ENCODE measurements at regions not wholly inside any gene's neighbourhood (a gene's known extent, or its start where the extent isn't known, plus 50 kb on each side); places are given as distances from the start of the nearest gene placed in this dataset.

DNA sequence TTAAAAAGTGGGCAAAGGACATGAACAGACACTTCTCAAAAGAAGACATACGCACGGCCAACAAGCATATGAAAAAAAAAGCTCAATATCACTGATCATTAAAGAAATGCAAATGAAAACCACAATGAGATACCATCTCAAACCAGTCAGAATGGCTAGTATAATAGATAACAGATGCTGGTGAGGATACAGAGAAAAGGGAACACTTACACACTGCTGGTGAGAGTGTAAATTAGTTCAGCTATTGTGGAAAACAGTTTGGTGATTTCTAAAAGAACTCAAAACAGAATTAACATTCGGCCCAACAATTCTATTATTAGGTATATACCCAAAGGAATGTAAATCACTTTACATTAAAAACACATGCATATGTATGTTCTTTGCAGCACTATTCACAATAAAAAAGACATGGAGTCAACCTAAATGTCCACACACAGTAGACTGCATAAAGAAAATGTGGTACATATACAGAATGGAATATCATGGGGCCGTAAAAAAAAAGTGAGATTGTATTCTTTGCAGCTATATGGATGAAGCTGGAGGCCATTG, 1569.0 kb downstream of the OLFM4 start:
- Mint-ChIP-seq H3K4me1 (ENCODE audit: low read depth) (no peaks in the 10 kb centered on the region), H3K36me3 (ENCODE audit: insufficient read depth) (peaks cover 15% of the 10 kb centered on the region), H3K27me3 (no peaks in the 10 kb centered on the region), H3K9me3 (ENCODE audit: low read depth) (peaks cover 21% of the 10 kb centered on the region), H3K27ac (no peak overlapping the region), H3K4me3 (ENCODE audit: low read depth) (no peak overlapping the region)
- no peak for DNase-seq (ENCODE audit: low spot score, unreplicated experiment)
- TF ChIP-seq CTCF (IDR thresholded peaks at IDR 0.05; ENCODE audit: unreplicated experiment), result no peak

- peaks cover 21% of the 10 kb centered on the region for H3K9me3 Mint-ChIP-seq (ENCODE audit: low read depth)
- H3K27me3 Mint-ChIP-seq, result no peaks in the 10 kb centered on the region
- no peak for DNase-seq (ENCODE audit: low spot score, unreplicated experiment)
- no peak for TF ChIP-seq CTCF (IDR thresholded peaks at IDR 0.05; ENCODE audit: unreplicated experiment)
- H3K36me3 Mint-ChIP-seq (ENCODE audit: insufficient read depth), result peaks cover 13% of the 10 kb centered on the region
- no peak overlapping the region for H3K4me3 Mint-ChIP-seq (ENCODE audit: low read depth)
- no peak overlapping the region for H3K27ac Mint-ChIP-seq
- H3K4me1 Mint-ChIP-seq (ENCODE audit: low read depth), result no peaks in the 10 kb centered on the region
These were observed 1570.8 kb downstream of the OLFM4 start for GRCh38 chr13:54599413-54599812.

DNA sequence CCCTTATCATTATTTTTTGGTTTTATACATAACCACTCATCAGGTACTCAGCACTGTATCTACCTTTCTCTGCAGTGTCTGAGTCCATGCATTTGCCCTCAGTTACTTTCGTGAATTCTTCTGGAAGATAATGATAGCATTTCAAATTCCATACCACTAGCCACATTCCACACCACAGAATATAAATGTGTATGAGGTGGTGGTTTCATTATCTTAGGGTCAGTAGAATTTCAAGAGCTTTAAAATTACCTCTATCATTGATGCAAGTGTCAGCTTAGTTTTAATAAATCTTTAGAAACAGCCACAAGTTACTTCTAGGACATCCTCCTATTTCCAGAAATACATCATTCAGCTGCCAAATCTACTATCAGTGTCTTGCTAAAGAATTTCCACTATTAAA, 1578.3 kb downstream of the OLFM4 start:
- H3K9me3 Mint-ChIP-seq (ENCODE audit: low read depth), result peaks cover 4% of the 10 kb centered on the region
- no peak for TF ChIP-seq CTCF (IDR thresholded peaks at IDR 0.05; ENCODE audit: unreplicated experiment)
- H3K27ac Mint-ChIP-seq, result no peak overlapping the region
- no peak for DNase-seq (ENCODE audit: low spot score, unreplicated experiment)
- H3K27me3 Mint-ChIP-seq, result no peaks in the 10 kb centered on the region
- H3K36me3 Mint-ChIP-seq (ENCODE audit: insufficient read depth), result no peaks in the 10 kb centered on the region
- no peak overlapping the region for H3K4me3 Mint-ChIP-seq (ENCODE audit: low read depth)
- no peaks in the 10 kb centered on the region for H3K4me1 Mint-ChIP-seq (ENCODE audit: low read depth)

- H3K9me3 Mint-ChIP-seq (ENCODE audit: low read depth), result no peaks in the 10 kb centered on the region
- H3K4me1 Mint-ChIP-seq (ENCODE audit: low read depth), result no peaks in the 10 kb centered on the region
- DNase-seq (ENCODE audit: low spot score, unreplicated experiment), result no peak
- no peaks in the 10 kb centered on the region for H3K36me3 Mint-ChIP-seq (ENCODE audit: insufficient read depth)
- no peak for TF ChIP-seq CTCF (IDR thresholded peaks at IDR 0.05; ENCODE audit: unreplicated experiment)
- no peaks in the 10 kb centered on the region for H3K27me3 Mint-ChIP-seq
- no peak overlapping the region for H3K4me3 Mint-ChIP-seq (ENCODE audit: low read depth)
- H3K27ac Mint-ChIP-seq, result no peak overlapping the region
These were observed 1578.8 kb downstream of the OLFM4 start for GRCh38 chr13:54607421-54607820.

DNA sequence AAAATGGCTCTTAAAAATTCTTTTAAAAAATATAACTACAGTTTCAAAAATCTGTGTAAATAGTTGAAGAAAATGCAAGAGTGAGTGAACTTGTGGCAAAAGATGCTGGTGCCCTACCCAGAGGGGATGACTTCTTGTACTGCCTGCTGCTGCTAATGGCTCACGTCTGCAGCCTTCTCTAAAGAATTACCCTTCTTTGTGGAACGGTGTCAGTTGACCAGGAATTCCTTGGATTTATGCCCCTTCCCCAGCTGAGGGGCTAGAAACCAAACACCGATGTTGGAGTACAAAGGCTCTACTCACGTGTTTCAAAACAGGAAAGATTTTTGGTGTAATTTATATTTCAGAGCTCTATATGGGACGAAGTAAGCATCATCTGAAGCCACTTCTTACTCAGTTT, 1582.8 kb downstream of the OLFM4 start:
- Mint-ChIP-seq H3K4me3 (ENCODE audit: low read depth) (no peak overlapping the region), H3K4me1 (ENCODE audit: low read depth) (peaks cover 3% of the 10 kb centered on the region), H3K36me3 (ENCODE audit: insufficient read depth) (no peaks in the 10 kb centered on the region), H3K9me3 (ENCODE audit: low read depth) (no peaks in the 10 kb centered on the region), H3K27ac (no peak overlapping the region), H3K27me3 (no peaks in the 10 kb centered on the region)
- TF ChIP-seq CTCF (IDR thresholded peaks at IDR 0.05; ENCODE audit: unreplicated experiment), result no peak
- no peak for DNase-seq (ENCODE audit: low spot score, unreplicated experiment)
